ENCODE measurements at regions not wholly inside any gene's neighbourhood (a gene's known extent, or its start where the extent isn't known, plus 50 kb on each side); places are given as distances from the start of the nearest gene placed in this dataset.

- DNase-seq (ENCODE audit: low read depth in 1 of 2, low spot score in 2 of 2), result no peak
- Histone ChIP-seq H3K14ac (ENCODE audit: insufficient read length) (no peak overlapping the region), H3K27me3 (replicated peaks in 1 of 4; ENCODE audit: control insufficient read depth in 3 of 4, extremely low read depth in 1 of 4, insufficient read depth in 3 of 4, low read length in 3 of 4) (no peaks in the 10 kb centered on the region), H3K9ac (replicated peaks in 1 of 4; ENCODE audit: extremely low read depth in 1 of 4, low read depth in 3 of 4, low read length in 3 of 4) (no peak overlapping the region), H3K23ac (ENCODE audit: insufficient read length) (no peak overlapping the region), H3K4me3 (ENCODE audit: extremely low read depth in 1 of 4, insufficient read depth in 2 of 4, low read depth in 3 of 4, low read length in 4 of 4) (no peak overlapping the region), H3K36me3 (ENCODE audit: control insufficient read depth in 2 of 4, insufficient read depth in 4 of 4, low read length in 3 of 4) (no peaks in the 10 kb centered on the region), H3K23me2 (ENCODE audit: low read depth, low read length) (no peaks in the 10 kb centered on the region), H2BK20ac (ENCODE audit: low read length) (no peak overlapping the region), H3K79me2 (ENCODE audit: control insufficient read depth in 1 of 2, insufficient read depth in 2 of 2, low read length in 2 of 2) (no peaks in the 10 kb centered on the region), H2BK5ac (ENCODE audit: low read depth, low read length) (no peak overlapping the region), H2BK120ac (replicated peaks; ENCODE audit: low read depth, low read length) (no peak overlapping the region), H4K8ac (ENCODE audit: extremely low read depth, insufficient read depth, low read length) (no peak overlapping the region), H3K4ac (replicated peaks; ENCODE audit: insufficient read length, low read depth, low read length) (no peak overlapping the region), H2AK5ac (ENCODE audit: low read depth, low read length) (no peak overlapping the region), H2BK12ac (ENCODE audit: low read depth, low read length) (no peak overlapping the region), H4K91ac (replicated peaks; ENCODE audit: insufficient read length, low read length) (no peak overlapping the region), H4K20me1 (replicated peaks in 1 of 2; ENCODE audit: control insufficient read depth in 1 of 2, insufficient read depth in 2 of 2, low read length in 2 of 2) (no peaks in the 10 kb centered on the region), H2AFZ (ENCODE audit: low read length) (no peak overlapping the region), H3K79me1 (ENCODE audit: low read depth, low read length) (no peaks in the 10 kb centered on the region), H3K18ac (ENCODE audit: extremely low read depth, low read length) (no peak overlapping the region), H3K4me2 (ENCODE audit: insufficient read depth in 1 of 2, low read depth in 2 of 2, low read length in 2 of 2) (no peak overlapping the region), H3K4me1 (replicated peaks in 1 of 4; ENCODE audit: control insufficient read depth in 3 of 4, insufficient read depth in 4 of 4, low read length in 3 of 4) (no peaks in the 10 kb centered on the region), H3K56ac (replicated peaks; ENCODE audit: insufficient read length, low read depth, low read length) (no peak overlapping the region), H3K9me3 (ENCODE audit: insufficient read depth in 2 of 2, low read depth in 1 of 2, low read length in 1 of 2) (no peaks in the 10 kb centered on the region), H3K27ac (ENCODE audit: low read depth, low read length) (no peak overlapping the region), H4K5ac (ENCODE audit: insufficient read length, low read depth, low read length) (no peak overlapping the region), H2BK15ac (ENCODE audit: low read length) (no peak overlapping the region)
- no peak for FAIRE-seq
- ChIA-PET CTCF (ENCODE audit: partially characterized antibody) (interaction anchor here (0.7 to 6.3 kb wide), 11 partner anchors 13 to 679 kb away, joined by 3 to 86 read pairs (median 3); partner anchors contain the start of gene PLK2), POLR2A (ENCODE audit: partially characterized antibody) (no interaction called here)
- WGBS, 2 experiments (ENCODE audit: extremely low coverage in 1 of 2, insufficient coverage in 1 of 2, insufficient read length in 1 of 2, insufficient replicate concordance in 2 of 2, low coverage in 1 of 2, low lambda C conversion rate in 2 of 2, missing lambda C conversion rate in 1 of 2), result 91% methylated on average over 5 of the region's 5 CpGs; no CpG with 5 or more reads in 1 of the 2 experiments
- no peak for TF ChIP-seq ATF3 (IDR thresholded peaks at IDR 0.05; ENCODE audit: insufficient read depth, low read depth, low read length)
These were observed 298.3 kb upstream of the ACTBL2 start for GRCh38 chr5:57780961-57781325.

Data from H1 (cell line).